Thyroid gland (tissue), 4 donors: ENCODE measurements at regions not wholly inside any gene's neighbourhood (a gene's known extent, or its start where the extent isn't known, plus 50 kb on each side); places are given as distances from the start of the nearest gene placed in this dataset.

Source experiments
- DNase-seq, 2 donors: peaks; one replicate each; pipeline ENCODE4 v3.0.0-alpha.2; 2019
- H3K27ac ChIP-seq, 3 donors: fragments of 200-600 bp; sonication (generic); 1 replicate in 2 of 3; 2 replicates in 1 of 3; pipeline ENCODE4 v1.5.1; 2016 to 2019; ENCODE audit warnings: mild to moderate bottlenecking in 1 of 3, moderate library complexity in 1 of 3
- H3K27me3 ChIP-seq: fragments of 200-600 bp; sonication (generic); one replicate; pipeline ENCODE4 v1.5.1; 2019
- H3K36me3 ChIP-seq, 2 donors: fragments of 200-600 bp; sonication (generic); one replicate each; pipeline ENCODE4 v1.5.1; 2016 to 2019
- H3K4me1 ChIP-seq, 2 donors: fragments of 200-600 bp; sonication (generic); one replicate each; pipeline ENCODE4 v1.5.1; 2017 to 2019
- H3K4me3 ChIP-seq, 3 donors: fragments of 200-600 bp; sonication (generic); replicated peaks in 1 of 3; 1 replicate in 2 of 3; 2 replicates in 1 of 3; pipeline ENCODE4 v1.5.1; 2016; ENCODE audit warnings: mild to moderate bottlenecking in 1 of 3
- H3K9me3 ChIP-seq: fragments of 200-600 bp; sonication (generic); one replicate; pipeline ENCODE4 v1.5.1; 2017
- CTCF ChIP-seq, 6 experiments: fragments of 200-600 bp in 3 of 6; fragments of 450-650 bp in 3 of 6; sonication (generic) in 3 of 6; IDR thresholded peaks; one replicate each; pipeline ENCODE4 v1.5.1; 2016 to 2019; ENCODE audit warnings: antibody characterized with exemption in 6 of 6, mild to moderate bottlenecking in 2 of 6, inconsistent platforms in 1 of 6, moderate library complexity in 1 of 6
- POLR2A ChIP-seq, 2 donors: fragments of 450-650 bp; IDR thresholded peaks; one replicate each; pipeline ENCODE4 v1.6.1; 2017; ENCODE audit warnings: antibody characterized with exemption in 2 of 2, mild to moderate bottlenecking in 2 of 2, moderate library complexity in 1 of 2
- WGBS, 2 donors: methylation state at CpG; one replicate each; pipeline ENCODE4 v1.1.5; 2017; 5-methylcytosine and 5-hydroxymethylcytosine counted together
- intact Hi-C: fragments of 100-400 bp; cut with DNase I; formaldehyde crosslinking; loops from one replicate; pipeline ENCODE4 v1.15.1; 2023

- no peaks in the 10 kb centered on the region for H3K36me3 ChIP-seq
- H3K9me3 ChIP-seq, result no peaks in the 10 kb centered on the region
- H3K4me1 ChIP-seq, result no peaks in the 10 kb centered on the region
- H3K27me3 ChIP-seq, result no peaks in the 10 kb centered on the region
- 79 to 87% methylated on average over 4 of the region's 4 CpGs for WGBS, 2 donors
- H3K4me3 ChIP-seq, result no peak overlapping the region
- DNase-seq, result no peak
- intact Hi-C loops, result no loop called here
- TF ChIP-seq POLR2A (IDR thresholded peaks at IDR 0.05), result no peak
- TF ChIP-seq CTCF (IDR thresholded peaks at IDR 0.05), result no peak
- H3K27ac ChIP-seq, result no peak overlapping the region
Observed at GRCh38 chr9:126169736-126170135, 156.9 kb upstream of the MVB12B start.

- 74 to 83% methylated on average over 6 of the region's 6 CpGs for WGBS, 2 donors
- H3K9me3 ChIP-seq, result no peaks in the 10 kb centered on the region
- TF ChIP-seq POLR2A (IDR thresholded peaks at IDR 0.05), result no peak
- no peak for TF ChIP-seq CTCF (IDR thresholded peaks at IDR 0.05)
- H3K27me3 ChIP-seq, result no peaks in the 10 kb centered on the region
- no peak for DNase-seq
- H3K36me3 ChIP-seq, result no peaks in the 10 kb centered on the region
- intact Hi-C loops, result no loop called here
- H3K4me3 ChIP-seq, result no peak overlapping the region
- H3K27ac ChIP-seq, result no peak overlapping the region
- no peaks in the 10 kb centered on the region for H3K4me1 ChIP-seq
Observed at GRCh38 chr9:126170286-126170823, 156.3 kb upstream of the MVB12B start.

- WGBS, 2 donors, result 85 to 92% methylated on average over 8 of the region's 8 CpGs
- Histone ChIP-seq H3K27me3 (no peaks in the 10 kb centered on the region), H3K36me3 (no peaks in the 10 kb centered on the region), H3K27ac (no peak overlapping the region), H3K4me1 (no peaks in the 10 kb centered on the region), H3K9me3 (no peaks in the 10 kb centered on the region), H3K4me3 (no peak overlapping the region)
- DNase-seq, result no peak
- TF ChIP-seq POLR2A (IDR thresholded peaks at IDR 0.05), result no peak
- TF ChIP-seq CTCF (IDR thresholded peaks at IDR 0.05), result no peak
- intact Hi-C loops, result no loop called here
Observed at GRCh38 chr9:126171641-126172040, 155.0 kb upstream of the MVB12B start.

- H3K36me3 ChIP-seq, result no peaks in the 10 kb centered on the region
- no peak overlapping the region for H3K4me3 ChIP-seq
- no peaks in the 10 kb centered on the region for H3K4me1 ChIP-seq
- DNase-seq, result no peak
- WGBS, 2 donors, result 79 to 89% methylated on average over 7 of the region's 7 CpGs
- intact Hi-C loops, result no loop called here
- H3K9me3 ChIP-seq, result no peaks in the 10 kb centered on the region
- H3K27me3 ChIP-seq, result no peaks in the 10 kb centered on the region
- no peak overlapping the region for H3K27ac ChIP-seq
- TF ChIP-seq POLR2A (IDR thresholded peaks at IDR 0.05) (no peak), CTCF (IDR thresholded peaks at IDR 0.05) (no peak)
Observed at GRCh38 chr9:126173401-126173800, 153.2 kb upstream of the MVB12B start.

- DNase-seq, result no peak
- H3K27me3 ChIP-seq, result no peaks in the 10 kb centered on the region
- TF ChIP-seq CTCF (IDR thresholded peaks at IDR 0.05) (no peak), POLR2A (IDR thresholded peaks at IDR 0.05) (no peak)
- no peak overlapping the region for H3K27ac ChIP-seq
- H3K36me3 ChIP-seq, result no peaks in the 10 kb centered on the region
- H3K9me3 ChIP-seq, result no peaks in the 10 kb centered on the region
- H3K4me3 ChIP-seq, result no peak overlapping the region
- intact Hi-C loops, result no loop called here
- WGBS, 2 donors, result 91 to 96% methylated on average over 4 of the region's 4 CpGs
- H3K4me1 ChIP-seq, result no peaks in the 10 kb centered on the region
Observed at GRCh38 chr9:126173929-126174328, 152.7 kb upstream of the MVB12B start.
